ENCODE measurements at regions not wholly inside any gene's neighbourhood (a gene's known extent, or its start where the extent isn't known, plus 50 kb on each side); places are given as distances from the start of the nearest gene placed in this dataset.

- no peak for TF ChIP-seq CTCF (IDR thresholded peaks at IDR 0.05 in 8 of 11, conservative IDR thresholded peaks at IDR 0.05 in 3 of 11)
- no peak for TF ChIP-seq POLR2AphosphoS5 (IDR thresholded peaks at IDR 0.05)
Measured at GRCh38 chr2:15732341-15733077, 140.8 kb downstream of the DDX1 start.

All from spleen (tissue), 7 donors.